Esophagus squamous epithelium (tissue), 5 donors: ENCODE measurements at regions not wholly inside any gene's neighbourhood (a gene's known extent, or its start where the extent isn't known, plus 50 kb on each side); places are given as distances from the start of the nearest gene placed in this dataset.

Experiments
- DNase-seq: peaks from one replicate; lab custom pipeline; 2025; lab: John Stamatoyannopoulos, UW
- H3K27ac ChIP-seq, 4 donors: fragments of 200-600 bp; sonication (generic); one replicate each; pipeline ENCODE4 v1.5.1; 2016 to 2019; ENCODE audit warnings: mild to moderate bottlenecking in 1 of 4
- H3K27me3 ChIP-seq, 4 donors: fragments of 200-600 bp; sonication (generic); 1 replicate in 3 of 4; 2 replicates in 1 of 4; pipeline versions ENCODE4 v1.5.1 to v1.6.0; 2017 to 2021; ENCODE audit warnings: antibody characterized with exemption in 1 of 4
- H3K36me3 ChIP-seq, 3 donors: fragments of 200-600 bp; sonication (generic); one replicate each; pipeline ENCODE4 v1.5.1; 2016 to 2019
- H3K4me1 ChIP-seq, 3 donors: fragments of 200-600 bp; sonication (generic); one replicate each; pipeline ENCODE4 v1.5.1; 2017 to 2019
- H3K4me3 ChIP-seq, 4 donors: fragments of 200-600 bp; sonication (generic); 1 replicate in 3 of 4; 2 replicates in 1 of 4; pipeline ENCODE4 v1.5.1; 2016 to 2019; ENCODE audit warnings: mild to moderate bottlenecking in 2 of 4, moderate library complexity in 1 of 4
- H3K9me3 ChIP-seq, 3 donors: fragments of 200-600 bp; sonication (generic); one replicate each; pipeline ENCODE4 v1.5.1; 2016 to 2019
- CTCF ChIP-seq, 6 experiments: fragments of 450-650 bp in 4 of 6; fragments of 200-600 bp in 2 of 6; sonication (generic) in 2 of 6; IDR thresholded peaks; one replicate each; pipeline ENCODE4 v1.5.1; 2016 to 2019; ENCODE audit warnings: antibody characterized with exemption in 6 of 6, mild to moderate bottlenecking in 4 of 6, moderate library complexity in 4 of 6
- POLR2A ChIP-seq, 4 donors: fragments of 450-650 bp; IDR thresholded peaks; one replicate each; pipeline ENCODE4 v1.6.1; 2017; ENCODE audit warnings: antibody characterized with exemption in 4 of 4, mild to moderate bottlenecking in 4 of 4, moderate library complexity in 3 of 4
- WGBS, 2 donors: methylation state at CpG; one replicate each; pipeline ENCODE4 v1.1.5; 2018; 5-methylcytosine and 5-hydroxymethylcytosine counted together
- intact Hi-C: fragments of 100-400 bp; cut with DNase I; formaldehyde crosslinking; loops from one replicate; pipeline ENCODE4 v1.15.0; 2022
- donor health status: DM: yes; HTN: yes; CAD: no.

GRCh38 chr18:39666541-39666940, 2100.9 kb upstream of the CELF4 start:
- Histone ChIP-seq H3K4me1 (no peaks in the 10 kb centered on the region), H3K4me3 (no peak overlapping the region), H3K27ac (no peak overlapping the region), H3K36me3 (no peaks in the 10 kb centered on the region), H3K27me3 (no peaks in the 10 kb centered on the region), H3K9me3 (no peaks in the 10 kb centered on the region)
- TF ChIP-seq POLR2A (IDR thresholded peaks at IDR 0.05) (no peak), CTCF (IDR thresholded peaks at IDR 0.05) (no peak)
- intact Hi-C loops = no loop called here
- no peak for DNase-seq
- 64 to 65% methylated on average over 2 of the region's 2 CpGs for WGBS, 2 donors

- no peaks in the 10 kb centered on the region for H3K9me3 ChIP-seq
Observed at GRCh38 chr18:39661856-39662366, 2096.3 kb upstream of the CELF4 start.

GRCh38 chr18:39660141-39660540, 2094.5 kb upstream of the CELF4 start:
- no peak overlapping the region for H3K4me3 ChIP-seq
- DNase-seq = no peak
- H3K27me3 ChIP-seq = no peaks in the 10 kb centered on the region
- no peak overlapping the region for H3K27ac ChIP-seq
- no peaks in the 10 kb centered on the region for H3K9me3 ChIP-seq
- intact Hi-C loops = no loop called here
- WGBS, 2 donors = 89 to 91% methylated on average over 2 of the region's 2 CpGs
- TF ChIP-seq POLR2A (IDR thresholded peaks at IDR 0.05) (no peak), CTCF (IDR thresholded peaks at IDR 0.05) (no peak)
- H3K4me1 ChIP-seq = no peaks in the 10 kb centered on the region
- no peaks in the 10 kb centered on the region for H3K36me3 ChIP-seq

More at GRCh38 chr18:39661856-39662366, 2096.3 kb upstream of the CELF4 start:
- Histone ChIP-seq H3K27ac (no peak overlapping the region), H3K4me3 (no peak overlapping the region), H3K27me3 (no peaks in the 10 kb centered on the region), H3K4me1 (no peaks in the 10 kb centered on the region), H3K36me3 (no peaks in the 10 kb centered on the region)
- intact Hi-C loops = no loop called here
- DNase-seq = no peak
- no peak for TF ChIP-seq POLR2A (IDR thresholded peaks at IDR 0.05)
- 88 to 97% methylated on average over 2 of the region's 2 CpGs for WGBS, 2 donors

- 38 to 47% methylated on average over 4 of the region's 4 CpGs for WGBS, 2 donors
- H3K4me3 ChIP-seq = no peak overlapping the region
- H3K4me1 ChIP-seq = no peaks in the 10 kb centered on the region
- TF ChIP-seq POLR2A (IDR thresholded peaks at IDR 0.05) = no peak
- TF ChIP-seq CTCF (IDR thresholded peaks at IDR 0.05) = no peak
- H3K36me3 ChIP-seq = no peaks in the 10 kb centered on the region
- H3K9me3 ChIP-seq = no peaks in the 10 kb centered on the region
- no peaks in the 10 kb centered on the region for H3K27me3 ChIP-seq
- intact Hi-C loops = no loop called here
- H3K27ac ChIP-seq = no peak overlapping the region
- no peak for DNase-seq
Observed at GRCh38 chr18:39655341-39655740, 2089.7 kb upstream of the CELF4 start.

- Histone ChIP-seq H3K27me3 (no peaks in the 10 kb centered on the region), H3K27ac (no peak overlapping the region), H3K36me3 (no peaks in the 10 kb centered on the region), H3K9me3 (no peaks in the 10 kb centered on the region), H3K4me3 (no peak overlapping the region), H3K4me1 (peaks cover 0 to 1% (median 0%) of the 10 kb centered on the region in 3 donors)
- WGBS, 2 donors = 80 to 86% methylated on average over 2 of the region's 2 CpGs
- TF ChIP-seq POLR2A (IDR thresholded peaks at IDR 0.05) = no peak
- no peak for TF ChIP-seq CTCF (IDR thresholded peaks at IDR 0.05)
- intact Hi-C loops = no loop called here
- no peak for DNase-seq
Observed at GRCh38 chr18:39653221-39653620, 2087.6 kb upstream of the CELF4 start.

- intact Hi-C loops = no loop called here
- Histone ChIP-seq H3K27ac (no peak overlapping the region), H3K4me3 (no peak overlapping the region), H3K36me3 (no peaks in the 10 kb centered on the region), H3K9me3 (no peaks in the 10 kb centered on the region), H3K4me1 (peaks cover 0 to 9% (median 4%) of the 10 kb centered on the region in 3 donors), H3K27me3 (no peaks in the 10 kb centered on the region)
- WGBS, 2 donors = 75 to 100% methylated on average over 1 of the region's 1 CpG
- TF ChIP-seq CTCF (IDR thresholded peaks at IDR 0.05) (no peak), POLR2A (IDR thresholded peaks at IDR 0.05) (no peak)
- DNase-seq = no peak
Observed at GRCh38 chr18:39648616-39649015, 2083.0 kb upstream of the CELF4 start.
